HEK293 (cell line): ENCODE measurements at regions not wholly inside any gene's neighbourhood (a gene's known extent, or its start where the extent isn't known, plus 50 kb on each side); places are given as distances from the start of the nearest gene placed in this dataset.

Experiments
- CTCF ChIA-PET: fragments of 350-600 bp; formaldehyde crosslinking; extraction: SDS; loops from one replicate; lab custom pipeline; 2021; ENCODE audit warnings: antibody characterized with exemption; lab: Yijun Ruan, JAX
- POLR2A ChIA-PET: fragments of 300-600 bp; formaldehyde crosslinking; extraction: SDS; loops from one replicate; lab custom pipeline; 2020; ENCODE audit warnings: antibody characterized with exemption, inconsistent platforms; lab: Yijun Ruan, JAX
- H3K27ac ChIP-seq: fragments of 200-500 bp; sonication (Bioruptor generic); 2 replicates; pipeline ENCODE4 v1.5.1; 2014; ENCODE audit warnings: low read depth, low read length, control low read depth, inconsistent platforms; ENCODE audit errors: extremely low read depth
- H3K36me3 ChIP-seq, 2 experiments: fragments of 200-500 bp in 1 of 2; sonication (Bioruptor generic) in 1 of 2; 1 replicate in 1 of 2; 2 replicates in 1 of 2; pipeline ENCODE4 v1.5.1; 2014 to 2017; ENCODE audit warnings: inconsistent platforms in 2 of 2, low read length in 2 of 2; ENCODE audit not compliant: control insufficient read depth in 2 of 2, insufficient read depth in 1 of 2
- H3K4me1 ChIP-seq: fragments of 200-500 bp; sonication (Bioruptor generic); 2 replicates; pipeline ENCODE4 v1.5.1; 2014; ENCODE audit warnings: mild to moderate bottlenecking, low read length, inconsistent platforms; ENCODE audit not compliant: control insufficient read depth, insufficient read depth
- H3K4me3 ChIP-seq: 2 replicates; pipeline ENCODE4 v1.5.1; 2011; ENCODE audit warnings: low read depth, mild to moderate bottlenecking, control low read depth, low read length, moderate library complexity
- H3K9me3 ChIP-seq: fragments of 200-500 bp; sonication (Bioruptor generic); 2 replicates; pipeline ENCODE4 v1.5.1; 2014; ENCODE audit warnings: low read depth, low read length, inconsistent platforms; ENCODE audit not compliant: control insufficient read depth, insufficient read depth
- BCL6B ChIP-seq: fragments of 450-650 bp; formaldehyde crosslinking; IDR thresholded peaks from 2 replicates; pipeline ENCODE4 v1.5.1; 2017; ENCODE audit warnings: missing biosample characterization, missing genetic modification characterization
- EGR2 ChIP-seq: fragments of 450-650 bp; formaldehyde crosslinking; IDR thresholded peaks from 2 replicates; pipeline ENCODE4 v1.5.1; 2016; ENCODE audit warnings: low read depth, missing biosample characterization, missing genetic modification characterization
- GLIS1 ChIP-seq: fragments of 450-650 bp; formaldehyde crosslinking; IDR thresholded peaks from 2 replicates; pipeline ENCODE4 v1.5.1; 2016; ENCODE audit warnings: missing biosample characterization, missing genetic modification characterization
- IKZF3 ChIP-seq: fragments of 450-650 bp; IDR thresholded peaks from 2 replicates; pipeline ENCODE4 v1.5.0; 2018; ENCODE audit warnings: missing biosample characterization, mild to moderate bottlenecking, missing genetic modification characterization, moderate library complexity
- KLF10 ChIP-seq: fragments of 450-650 bp; IDR thresholded peaks from 2 replicates; pipeline ENCODE4 v1.5.1; 2018; ENCODE audit warnings: missing biosample characterization, mild to moderate bottlenecking, missing genetic modification characterization
- KLF7 ChIP-seq: fragments of 450-650 bp; formaldehyde crosslinking; IDR thresholded peaks from 2 replicates; pipeline ENCODE4 v1.5.1; 2016; ENCODE audit warnings: missing biosample characterization, missing genetic modification characterization, borderline replicate concordance
- KLF9 ChIP-seq: fragments of 450-650 bp; formaldehyde crosslinking; IDR thresholded peaks from 2 replicates; pipeline ENCODE4 v1.5.1; 2016; ENCODE audit warnings: missing biosample characterization, missing genetic modification characterization, low read depth
- MEIS1 ChIP-seq: sonication (generic); formaldehyde crosslinking; IDR thresholded peaks from 2 replicates; pipeline ENCODE4 v1.8.1; 2022; ENCODE audit warnings: missing genetic modification reagents, mild to moderate bottlenecking, borderline replicate concordance
- OVOL3 ChIP-seq: fragments of 450-650 bp; formaldehyde crosslinking; IDR thresholded peaks from 2 replicates; pipeline ENCODE4 v1.5.1; 2016; ENCODE audit warnings: missing biosample characterization, missing genetic modification characterization
- PBX3 ChIP-seq: sonication (generic); formaldehyde crosslinking; IDR thresholded peaks from 2 replicates; pipeline ENCODE4 v1.8.1; 2022; ENCODE audit warnings: mild to moderate bottlenecking, moderate library complexity, missing genetic modification reagents
- ZBTB17 ChIP-seq: fragments of 450-650 bp; formaldehyde crosslinking; IDR thresholded peaks from 2 replicates; pipeline ENCODE4 v1.5.1; 2016; ENCODE audit warnings: missing biosample characterization, missing genetic modification characterization
- ZNF148 ChIP-seq: fragments of 450-650 bp; formaldehyde crosslinking; IDR thresholded peaks from 2 replicates; pipeline ENCODE4 v1.5.0; 2017; ENCODE audit warnings: missing biosample characterization, missing genetic modification characterization, borderline replicate concordance
- ZNF2 ChIP-seq: fragments of 450-650 bp; formaldehyde crosslinking; IDR thresholded peaks from 2 replicates; pipeline ENCODE4 v1.5.1; 2016; ENCODE audit warnings: missing biosample characterization, missing genetic modification characterization
- ZNF221 ChIP-seq: fragments of 450-650 bp; formaldehyde crosslinking; IDR thresholded peaks from 2 replicates; pipeline ENCODE4 v1.5.1; 2017; ENCODE audit warnings: missing biosample characterization, missing genetic modification characterization, borderline replicate concordance
- ZNF266 ChIP-seq: fragments of 450-650 bp; formaldehyde crosslinking; IDR thresholded peaks from 2 replicates; pipeline ENCODE4 v1.5.1; 2016; ENCODE audit warnings: missing biosample characterization, missing genetic modification characterization, low read depth
- ZNF514 ChIP-seq: fragments of 450-650 bp; formaldehyde crosslinking; IDR thresholded peaks from 2 replicates; pipeline ENCODE4 v1.5.1; 2016; ENCODE audit warnings: missing biosample characterization, missing genetic modification characterization
- ZNF548 ChIP-seq: fragments of 450-650 bp; formaldehyde crosslinking; IDR thresholded peaks from 2 replicates; pipeline ENCODE4 v1.5.1; 2016; ENCODE audit warnings: missing biosample characterization, missing genetic modification characterization
- ZNF621 ChIP-seq: fragments of 450-650 bp; formaldehyde crosslinking; IDR thresholded peaks from 2 replicates; pipeline ENCODE4 v1.5.1; 2017; ENCODE audit warnings: missing biosample characterization, missing genetic modification characterization
- ZNF623 ChIP-seq: fragments of 450-650 bp; formaldehyde crosslinking; IDR thresholded peaks from 2 replicates; pipeline ENCODE4 v1.5.1; 2016; ENCODE audit warnings: missing biosample characterization, missing genetic modification characterization
- ZNF658 ChIP-seq: fragments of 450-650 bp; formaldehyde crosslinking; IDR thresholded peaks from 2 replicates; pipeline ENCODE4; 2016; ENCODE audit warnings: missing biosample characterization, missing genetic modification characterization
- ZNF660 ChIP-seq: fragments of 450-650 bp; IDR thresholded peaks from 2 replicates; pipeline ENCODE4 v1.5.1; 2018; ENCODE audit warnings: missing biosample characterization, mild to moderate bottlenecking, missing genetic modification characterization
- ZNF76 ChIP-seq: fragments of 450-650 bp; formaldehyde crosslinking; IDR thresholded peaks from 2 replicates; pipeline ENCODE4; 2016; ENCODE audit warnings: low read depth, missing biosample characterization, missing genetic modification characterization, borderline replicate concordance
- ZNF791 ChIP-seq: fragments of 450-650 bp; formaldehyde crosslinking; IDR thresholded peaks from 2 replicates; pipeline ENCODE4 v1.5.1; 2016; ENCODE audit warnings: missing biosample characterization, missing genetic modification characterization
- ZSCAN16 ChIP-seq: fragments of 450-650 bp; formaldehyde crosslinking; IDR thresholded peaks from 2 replicates; pipeline ENCODE4 v1.5.1; 2016; ENCODE audit warnings: missing biosample characterization, missing genetic modification characterization

GRCh38 chr1:168974611-168975010 is 131.9 kb upstream of the ATP1B1 start (continued):
- no peak for TF ChIP-seq MEIS1 (CRISPR knock-in tag)

GRCh38 chr1:168976267-168976666 is 130.2 kb upstream of the ATP1B1 start:
- ChIA-PET CTCF (no interaction called here), POLR2A (no interaction called here)
- no peaks in the 10 kb centered on the region for H3K36me3 ChIP-seq
- H3K4me3 ChIP-seq = no peak overlapping the region
- H3K9me3 ChIP-seq = no peaks in the 10 kb centered on the region
- H3K27ac ChIP-seq = no peak overlapping the region
- no peaks in the 10 kb centered on the region for H3K4me1 ChIP-seq
- no peak for TF ChIP-seq PBX3 (CRISPR knock-in tag)
- no peak for TF ChIP-seq ZSCAN16
- TF ChIP-seq ZNF148 = no peak
- no peak for TF ChIP-seq ZNF660

- H3K9me3 ChIP-seq = no peaks in the 10 kb centered on the region
- no peak overlapping the region for H3K4me3 ChIP-seq
- POLR2A ChIA-PET = no interaction called here
- CTCF ChIA-PET = no interaction called here
- no peaks in the 10 kb centered on the region for H3K36me3 ChIP-seq
- H3K27ac ChIP-seq = no peak overlapping the region
- H3K4me1 ChIP-seq = no peaks in the 10 kb centered on the region
- TF ChIP-seq KLF7 (tag by site-specific recombination) (no peak), ZNF621 (tag by site-specific recombination) (no peak), ZNF2 (tag by site-specific recombination) (no peak), EGR2 (tag by site-specific recombination) (no peak), ZNF548 (tag by site-specific recombination) (no peak), OVOL3 (tag by site-specific recombination) (no peak), ZBTB17 (tag by site-specific recombination) (no peak), ZNF623 (tag by site-specific recombination) (no peak), BCL6B (tag by site-specific recombination) (no peak), ZNF658 (tag by site-specific recombination) (no peak), ZNF514 (no peak), KLF9 (no peak), GLIS1 (tag by site-specific recombination) (no peak), ZNF266 (tag by site-specific recombination) (no peak), ZNF221 (no peak), ZNF791 (tag by site-specific recombination) (no peak), IKZF3 (tag by site-specific recombination) (no peak), ZNF76 (tag by site-specific recombination) (no peak), KLF10 (no peak)
Observed at GRCh38 chr1:168977618-168978017, 128.9 kb upstream of the ATP1B1 start.
